Activated T-cell treated with anti-CD3 and anti-CD28 coated beads for 1 hour (primary cell): ENCODE measurements at regions not wholly inside any gene's neighbourhood (a gene's known extent, or its start where the extent isn't known, plus 50 kb on each side); places are given as distances from the start of the nearest gene placed in this dataset.
"Not testable (repeated sequence)": the region's sequence is repeated elsewhere in the genome, so short reads cannot be mapped to it uniquely, and the experiment has no call there.

ENCODE experiments used
- DNase-seq: peaks from one replicate; pipeline ENCODE4 v3.0.0-alpha.2; 2020; ENCODE audit warnings: low read depth

DNA sequence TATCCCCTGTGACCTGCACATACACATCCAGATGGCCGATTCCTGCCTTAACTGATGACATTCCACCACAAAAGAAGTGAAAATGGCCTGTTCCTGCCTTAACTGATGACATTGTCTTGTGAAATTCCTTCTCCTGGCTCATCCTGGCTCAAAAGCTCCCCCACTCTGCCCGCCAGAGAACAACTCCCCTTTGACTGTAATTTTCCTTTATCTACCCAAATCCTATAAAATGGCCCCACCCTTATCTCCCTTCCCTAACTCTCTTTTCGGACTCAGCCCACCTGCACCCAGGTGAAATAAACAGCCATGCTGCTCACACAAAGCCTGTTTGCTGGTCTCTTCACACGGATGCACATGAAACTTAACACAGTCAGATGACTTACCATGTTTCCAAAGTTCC is 403.8 kb downstream of the TBC1D32 start:
- DNase-seq, result not testable (repeated sequence)

GRCh38 chr6:120924214-120924613 is 410.1 kb downstream of the TBC1D32 start:
- DNase-seq, result no peak

- no peak for DNase-seq
These were observed 416.1 kb downstream of the TBC1D32 start for GRCh38 chr6:120918137-120918536.

GRCh38 chr6:120916844-120917243 is 417.4 kb downstream of the TBC1D32 start:
- DNase-seq, result no peak

- no peak for DNase-seq
These were observed 420.8 kb downstream of the TBC1D32 start for GRCh38 chr6:120913486-120913885.

DNA sequence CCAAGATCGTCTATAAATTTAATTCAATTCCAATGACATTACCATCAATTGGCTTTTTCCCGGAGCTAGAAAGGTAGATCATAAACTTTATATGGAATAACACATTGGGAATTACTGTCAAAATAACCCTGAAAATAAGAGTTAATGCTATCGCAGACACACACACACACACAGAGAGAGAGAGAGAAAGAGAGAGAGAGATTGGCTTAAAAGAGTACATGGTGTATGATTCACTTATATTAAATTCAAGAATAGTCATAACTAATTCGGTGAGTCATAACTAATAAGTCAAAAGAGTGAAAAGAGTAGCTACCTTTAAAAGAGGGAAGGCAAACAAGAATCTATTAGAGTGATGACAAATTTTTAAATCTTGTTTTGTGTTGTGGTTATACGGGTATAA is 425.5 kb downstream of the TBC1D32 start:
- DNase-seq, result no peak

DNA sequence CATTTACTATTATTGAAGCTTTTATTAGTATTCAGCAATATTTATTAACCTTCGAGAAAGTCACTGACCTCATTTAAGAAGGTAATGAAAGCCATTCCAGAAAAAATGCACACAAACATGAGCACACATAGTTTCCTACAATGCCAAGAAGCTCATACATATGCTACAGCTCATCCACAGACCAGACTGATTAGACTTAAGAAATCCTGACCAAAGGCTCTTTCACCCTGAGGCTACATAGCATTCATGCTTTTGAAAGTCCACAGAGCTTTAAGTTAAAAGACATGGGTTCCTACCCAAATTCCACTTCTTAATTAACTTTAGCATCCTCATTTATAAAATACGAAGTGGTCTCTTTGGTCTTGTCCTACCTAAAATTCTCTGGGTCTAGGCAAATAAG is 430.4 kb downstream of the TBC1D32 start:
- DNase-seq, result no peak

DNA sequence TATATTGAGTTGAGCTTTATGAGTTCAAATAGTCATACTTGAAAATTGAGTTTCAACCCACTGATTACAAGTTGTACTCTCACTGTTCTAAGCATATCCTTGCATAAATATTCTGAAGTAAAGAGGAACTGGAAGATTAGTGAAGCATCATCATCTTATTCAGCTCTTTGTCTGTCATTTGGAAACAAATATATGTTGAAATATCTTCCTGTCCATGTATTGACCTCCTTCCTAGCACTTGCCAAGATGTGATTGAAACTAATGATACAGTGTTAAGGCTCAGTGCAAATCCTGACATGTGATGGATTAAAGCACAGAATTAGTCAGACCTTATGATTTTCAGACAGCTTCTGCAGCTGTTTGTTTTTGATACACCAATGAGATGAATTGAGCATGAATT is 434.3 kb downstream of the TBC1D32 start:
- DNase-seq, result no peak

GRCh38 chr6:120894077-120894476 is 440.2 kb downstream of the TBC1D32 start:
- no peak for DNase-seq

DNA sequence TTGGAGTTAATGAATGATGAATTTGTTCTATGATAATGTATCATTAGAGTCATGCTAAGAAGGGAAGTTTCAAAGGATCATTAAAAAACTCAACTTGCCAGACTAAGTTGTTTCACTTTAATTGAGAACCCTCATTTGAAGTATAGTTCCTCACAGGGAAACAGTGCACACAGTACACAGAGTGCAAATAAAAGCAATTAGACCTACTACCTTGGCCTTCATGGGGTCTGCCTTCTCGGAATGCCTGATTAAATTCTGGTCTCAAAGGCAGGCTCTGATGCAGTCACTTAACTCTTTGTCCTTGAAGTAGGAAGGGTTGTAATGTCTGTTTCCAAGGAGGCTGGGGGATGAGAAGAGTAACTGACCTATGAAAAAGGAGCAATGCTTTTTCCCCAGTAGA is 457.3 kb downstream of the TBC1D32 start:
- DNase-seq, result no peak

- DNase-seq, result no peak
These were observed 457.9 kb downstream of the TBC1D32 start for GRCh38 chr6:120876424-120876823.

GRCh38 chr6:120875900-120876299 is 458.4 kb downstream of the TBC1D32 start:
- DNase-seq, result no peak

DNA sequence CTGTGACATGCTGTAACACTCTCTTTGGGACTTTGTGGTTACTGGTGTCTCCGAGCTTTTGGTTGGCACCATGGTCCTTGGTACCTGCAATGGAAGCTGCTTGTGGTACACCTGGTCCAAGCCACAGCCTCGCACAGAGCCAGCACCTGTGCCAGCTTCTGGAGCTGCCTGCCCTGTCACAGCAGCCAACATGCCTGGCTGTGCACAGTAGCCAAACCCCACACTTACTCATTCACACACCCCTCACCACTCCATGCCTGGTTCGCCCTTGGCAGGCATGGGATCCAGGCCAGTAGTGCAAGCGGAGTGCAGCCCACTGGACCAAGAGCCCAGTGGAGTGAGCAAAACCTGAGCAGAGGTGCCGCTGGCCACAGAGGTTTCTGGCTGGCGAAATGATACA is 459.9 kb downstream of the TBC1D32 start:
- DNase-seq, result no peak

- DNase-seq, result no peak
These were observed 461.0 kb downstream of the TBC1D32 start for GRCh38 chr6:120873125-120873865.

DNA sequence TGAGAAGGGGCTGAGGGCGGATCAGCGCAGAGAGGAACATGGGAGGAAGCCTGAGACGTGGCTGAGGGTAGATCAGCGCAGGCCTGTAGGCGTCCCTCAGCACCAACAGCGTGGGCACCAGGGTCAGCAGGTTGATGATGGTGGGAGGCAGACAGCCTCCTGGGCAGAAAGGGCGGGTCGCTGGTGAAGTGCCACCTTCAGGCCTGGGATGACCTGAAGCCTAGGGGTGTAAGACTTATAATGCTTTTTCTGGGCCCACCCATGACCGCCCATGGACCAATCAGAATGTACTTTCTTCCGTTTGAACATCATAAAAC is 462.1 kb downstream of the TBC1D32 start:
- no peak for DNase-seq

- DNase-seq, result no peak
These were observed 462.6 kb downstream of the TBC1D32 start for GRCh38 chr6:120871416-120872261.

DNA sequence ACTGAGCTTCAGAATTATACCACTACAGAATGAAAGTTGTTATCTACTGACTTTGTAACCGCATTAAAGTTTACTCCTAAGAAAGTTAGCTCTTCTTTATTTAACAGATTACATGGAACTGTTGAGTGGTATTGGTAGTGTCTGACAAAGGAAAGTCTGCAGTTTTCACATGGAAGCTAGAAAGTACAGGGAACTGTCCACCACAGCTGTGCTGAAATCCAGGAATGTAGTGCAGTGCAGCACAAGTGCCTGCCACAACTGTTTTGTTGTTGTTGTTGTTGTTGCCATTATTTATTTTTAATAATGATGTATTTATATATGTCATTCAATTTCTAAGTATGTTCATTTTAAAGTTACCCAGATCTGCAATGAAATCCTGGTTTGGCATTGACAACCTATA is 464.9 kb downstream of the TBC1D32 start:
- no peak for DNase-seq

DNA sequence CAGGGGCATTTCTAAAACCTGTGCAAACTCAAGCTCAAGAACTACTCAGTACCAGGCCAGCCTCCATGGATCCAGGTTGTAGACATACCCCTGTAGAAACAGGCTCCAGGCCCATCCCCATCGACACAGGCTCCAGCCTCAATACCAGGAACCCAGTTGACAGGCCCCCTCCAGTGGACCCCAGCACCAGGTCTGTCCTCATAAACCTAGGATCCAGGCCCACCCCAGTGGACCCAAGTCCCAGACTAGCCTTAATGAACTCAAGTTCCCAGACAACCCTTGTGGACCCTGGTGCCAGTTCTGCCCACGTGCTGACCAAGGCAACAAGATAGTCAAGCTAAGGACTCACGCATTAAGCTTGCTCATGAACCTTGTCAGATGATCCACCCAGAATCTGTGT is 476.9 kb downstream of the TBC1D32 start:
- DNase-seq, result no peak

- no peak for DNase-seq
These were observed 479.7 kb downstream of the TBC1D32 start for GRCh38 chr6:120854583-120854982.

DNA sequence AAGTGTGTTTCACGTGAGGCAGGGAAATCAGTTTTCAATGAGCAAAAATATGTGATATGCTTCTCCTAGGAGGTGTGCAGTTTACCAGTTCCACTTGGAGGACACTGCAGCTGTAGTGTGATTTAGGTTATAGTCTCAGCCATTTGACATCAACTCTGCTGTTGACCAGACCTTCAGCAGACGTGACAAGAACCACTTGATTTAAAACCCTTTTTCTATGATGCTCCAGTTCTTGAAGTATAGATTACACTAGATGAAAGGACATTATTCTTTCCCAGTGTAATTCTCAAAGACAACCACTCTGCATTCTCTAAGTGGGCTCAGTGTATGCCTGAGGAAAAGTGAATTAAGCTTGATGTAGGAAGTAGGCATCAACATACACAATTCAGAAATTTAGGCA is 480.8 kb downstream of the TBC1D32 start:
- DNase-seq, result no peak

- no peak for DNase-seq
These were observed 481.9 kb downstream of the TBC1D32 start for GRCh38 chr6:120852293-120852849.

GRCh38 chr6:120826253-120826652 is 508.0 kb downstream of the TBC1D32 start:
- DNase-seq, result no peak

DNA sequence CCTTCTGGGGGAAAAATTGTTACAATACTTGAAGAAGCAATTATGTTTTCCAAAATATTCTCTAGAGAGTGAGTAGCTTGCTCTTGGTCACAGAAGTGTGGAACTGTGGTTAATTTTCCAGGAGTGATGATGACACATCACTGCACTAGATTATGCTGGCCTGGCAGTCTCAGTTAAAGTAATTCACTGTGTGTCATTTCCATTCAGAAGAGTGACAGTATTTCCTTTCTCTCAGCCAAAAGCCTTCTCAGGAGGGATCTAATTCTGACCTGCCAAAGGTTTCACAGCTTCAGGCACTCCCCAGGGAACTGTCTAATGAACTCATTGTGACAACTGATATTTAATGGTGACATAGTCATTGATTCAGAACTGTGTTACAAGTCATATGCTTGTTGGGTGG is 517.5 kb downstream of the TBC1D32 start:
- DNase-seq, result no peak
